WERI-Rb-1 (cell line): ENCODE measurements at regions not wholly inside any gene's neighbourhood (a gene's known extent, or its start where the extent isn't known, plus 50 kb on each side); places are given as distances from the start of the nearest gene placed in this dataset.

Source experiments
- DNase-seq: peaks from one replicate; pipeline ENCODE4 v3.0.0-alpha.2; 2020
- H3K27ac ChIP-seq: fragments of 250-450 bp; sonication (Bioruptor Pico); 2 replicates; pipeline ENCODE4 v1.5.1; 2020; ENCODE audit warnings: mild to moderate bottlenecking, moderate library complexity
- H3K27me3 ChIP-seq: fragments of 250-450 bp; sonication (Bioruptor Pico); 2 replicates; pipeline ENCODE4 v1.5.1; 2021; ENCODE audit warnings: mild to moderate bottlenecking, low read depth, moderate library complexity; ENCODE audit not compliant: insufficient read depth, severe bottlenecking
- H3K36me3 ChIP-seq: fragments of 250-450 bp; sonication (Bioruptor Pico); 2 replicates; pipeline ENCODE4 v1.5.1; 2020; ENCODE audit warnings: mild to moderate bottlenecking, moderate library complexity
- H3K4me3 ChIP-seq: 2 replicates; pipeline ENCODE4 v1.5.1; 2011; ENCODE audit warnings: low read depth, mild to moderate bottlenecking, control low read depth, low read length
- H3K9me3 ChIP-seq: fragments of 250-450 bp; sonication (Bioruptor Pico); 2 replicates; pipeline ENCODE4 v1.5.1; 2021; ENCODE audit warnings: mild to moderate bottlenecking, moderate library complexity; ENCODE audit not compliant: severe bottlenecking
- CTCF ChIP-seq: IDR thresholded peaks from 2 replicates; pipeline ENCODE4 v1.5.1; 2011; ENCODE audit warnings: low read depth, mild to moderate bottlenecking, control low read depth, inconsistent platforms, low read length

DNA sequence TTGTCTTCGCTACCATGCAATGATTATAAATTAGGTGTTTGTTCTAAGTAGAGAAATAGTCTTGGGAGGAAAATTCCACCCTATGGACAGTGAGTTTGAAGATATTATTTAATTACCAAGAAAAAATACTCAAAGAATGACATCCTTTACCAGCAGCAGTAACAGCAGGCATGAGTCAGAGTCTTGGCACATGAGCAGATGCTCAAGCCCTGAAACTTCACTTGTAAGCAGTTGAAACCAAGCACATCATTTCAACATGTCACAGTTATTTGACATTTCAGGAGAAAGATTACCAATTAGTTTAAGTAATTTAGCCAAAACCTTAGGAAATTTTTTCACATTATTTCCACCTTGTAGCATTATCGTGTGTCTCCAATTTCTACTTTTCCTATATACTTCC is 99.2 kb downstream of the C12orf50 start:
- no peaks in the 10 kb centered on the region for H3K36me3 ChIP-seq
- H3K27ac ChIP-seq: no peak overlapping the region
- H3K27me3 ChIP-seq: no peaks in the 10 kb centered on the region
- TF ChIP-seq CTCF: no peak
- DNase-seq: no peak
- H3K9me3 ChIP-seq: no peaks in the 10 kb centered on the region
- H3K4me3 ChIP-seq: no peak overlapping the region

- no peaks in the 10 kb centered on the region for H3K27me3 ChIP-seq
- DNase-seq: no peak
- no peaks in the 10 kb centered on the region for H3K9me3 ChIP-seq
- no peaks in the 10 kb centered on the region for H3K36me3 ChIP-seq
- no peak for TF ChIP-seq CTCF
- no peak overlapping the region for H3K4me3 ChIP-seq
- no peak overlapping the region for H3K27ac ChIP-seq
These were observed 99.9 kb downstream of the C12orf50 start for GRCh38 chr12:87929346-87929745.

DNA sequence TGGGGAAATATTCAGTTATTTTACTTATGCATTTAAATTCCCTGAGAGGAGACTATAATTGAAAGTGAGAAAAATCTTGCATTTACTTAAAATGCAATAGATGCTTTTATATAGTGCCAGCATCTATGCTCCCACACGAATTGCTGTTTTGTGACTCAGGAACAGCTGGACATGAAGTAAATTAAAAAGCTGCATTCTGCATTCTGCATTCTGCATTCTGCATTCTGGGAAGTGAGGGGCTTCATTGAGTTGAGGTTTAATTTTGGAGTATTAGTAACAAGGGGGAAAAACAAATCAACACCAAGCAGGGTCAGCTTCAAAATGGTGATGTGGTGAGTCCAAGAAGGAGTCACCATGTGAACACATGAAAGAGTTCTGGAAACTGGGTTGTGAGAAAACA is 101.2 kb downstream of the C12orf50 start:
- no peak for TF ChIP-seq CTCF

DNA sequence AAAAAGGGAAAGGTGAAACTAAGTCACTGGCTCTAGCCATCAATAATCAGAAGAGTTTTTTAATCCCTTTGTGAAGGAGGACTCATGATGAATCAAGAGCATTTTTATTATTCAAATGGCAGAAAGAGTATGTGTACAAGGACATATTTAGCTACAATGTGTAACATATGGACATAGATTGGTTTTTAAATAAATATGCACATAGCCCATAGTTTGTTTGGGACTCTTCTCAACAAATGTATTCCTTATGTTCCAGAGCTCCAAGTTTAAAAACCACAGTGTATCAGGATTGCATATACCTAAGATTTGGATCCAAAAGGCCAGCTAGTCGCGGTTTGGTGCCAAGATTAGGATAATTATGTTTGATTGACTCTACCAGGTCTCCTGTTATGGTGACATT is 104.2 kb downstream of the C12orf50 start:
- Histone ChIP-seq H3K27ac (no peak overlapping the region), H3K36me3 (no peaks in the 10 kb centered on the region), H3K4me3 (no peak overlapping the region), H3K27me3 (no peaks in the 10 kb centered on the region), H3K9me3 (no peaks in the 10 kb centered on the region)
- no peak for TF ChIP-seq CTCF
- no peak for DNase-seq

More for the DNA sequence above, 101.2 kb downstream of the C12orf50 start:
- no peak for DNase-seq
- Histone ChIP-seq H3K27ac (no peak overlapping the region), H3K4me3 (no peak overlapping the region), H3K36me3 (no peaks in the 10 kb centered on the region), H3K27me3 (no peaks in the 10 kb centered on the region), H3K9me3 (no peaks in the 10 kb centered on the region)

- no peak for TF ChIP-seq CTCF
- no peaks in the 10 kb centered on the region for H3K36me3 ChIP-seq
- no peak overlapping the region for H3K27ac ChIP-seq
- H3K27me3 ChIP-seq: no peaks in the 10 kb centered on the region
- no peaks in the 10 kb centered on the region for H3K9me3 ChIP-seq
- H3K4me3 ChIP-seq: no peak overlapping the region
- DNase-seq: no peak
These were observed 105.1 kb downstream of the C12orf50 start for GRCh38 chr12:87924149-87924548.

DNA sequence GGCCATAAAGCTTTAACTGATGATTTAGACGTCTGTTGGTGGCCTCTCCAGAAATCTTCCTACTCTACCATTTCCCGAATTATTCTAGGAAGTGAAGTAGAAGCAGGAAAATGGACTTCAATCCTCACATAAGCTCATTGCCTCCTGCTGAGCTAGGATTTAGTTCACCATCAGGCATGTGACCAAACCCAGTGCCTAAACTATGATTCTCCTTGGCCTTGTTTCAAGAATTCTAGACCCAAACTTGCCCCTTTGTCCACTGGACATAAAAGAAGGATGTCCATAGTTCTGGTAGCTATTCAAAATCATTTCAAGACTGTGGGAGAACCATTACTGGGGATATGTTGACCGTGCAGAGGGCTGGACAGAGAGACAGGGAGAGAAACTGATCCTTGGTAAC is 105.8 kb downstream of the C12orf50 start:
- Histone ChIP-seq H3K9me3 (no peaks in the 10 kb centered on the region), H3K27me3 (no peaks in the 10 kb centered on the region), H3K27ac (no peak overlapping the region), H3K4me3 (no peak overlapping the region), H3K36me3 (no peaks in the 10 kb centered on the region)
- DNase-seq: no peak
- TF ChIP-seq CTCF: no peak
